Calu3 (cell line): ENCODE measurements at regions not wholly inside any gene's neighbourhood (a gene's known extent, or its start where the extent isn't known, plus 50 kb on each side); places are given as distances from the start of the nearest gene placed in this dataset.
A peak's percentile ranks its signal among the peaks of the same experiment; 100 is the strongest.

Experiments
- BruUV-seq: library from RNA; stranded (reverse); fragments of 400-500 nt; replicated peaks from 2 replicates; lab custom pipeline; 2021; lab: Mats Ljungman, UMichigan
- CTCF ChIA-PET: fragments of 300-600 bp; sonication (Branson Sonifier 250); formaldehyde crosslinking; loops from one replicate; lab custom pipeline; 2022; ENCODE audit warnings: antibody characterized with exemption; lab: Charles Lee
- DNase-seq: peaks from one replicate; pipeline ENCODE4 v3.0.0; 2022
- H3K27ac Mint-ChIP-seq: one replicate; pipeline ENCODE4 v1.8.0; 2022; ENCODE audit warnings: mixed read lengths; ENCODE audit not compliant: unreplicated experiment
- H3K27me3 Mint-ChIP-seq: one replicate; pipeline ENCODE4 v1.8.0; 2022; ENCODE audit warnings: mixed read lengths; ENCODE audit not compliant: unreplicated experiment
- H3K36me3 Mint-ChIP-seq: one replicate; pipeline ENCODE4 v1.8.0; 2022; ENCODE audit warnings: mild to moderate bottlenecking, moderate library complexity, mixed read lengths; ENCODE audit not compliant: insufficient read depth, unreplicated experiment
- H3K4me1 Mint-ChIP-seq: one replicate; pipeline ENCODE4 v1.8.0; 2022; ENCODE audit warnings: mild to moderate bottlenecking, low read depth, mixed read lengths; ENCODE audit not compliant: unreplicated experiment
- H3K4me3 Mint-ChIP-seq: one replicate; pipeline ENCODE4 v1.8.0; 2022; ENCODE audit warnings: mild to moderate bottlenecking, low read depth, moderate library complexity, mixed read lengths; ENCODE audit not compliant: unreplicated experiment
- H3K9me3 Mint-ChIP-seq: one replicate; pipeline ENCODE4 v1.8.0; 2022; ENCODE audit warnings: low read depth, mixed read lengths; ENCODE audit not compliant: unreplicated experiment
- intact Hi-C: fragments of 100-400 bp; cut with micrococcal nuclease; formaldehyde crosslinking; loops from one replicate; pipeline ENCODE4 v1.10.0; 2022; ENCODE audit not compliant: unreplicated experiment
- TF ChIP-seq, protein P1 (sequence below): fragments of 200-600 bp; IDR thresholded peaks from one replicate; pipeline ENCODE4 v1.8.0; 2022; ENCODE audit warnings: antibody characterized with exemption; ENCODE audit not compliant: unreplicated experiment

DNA sequence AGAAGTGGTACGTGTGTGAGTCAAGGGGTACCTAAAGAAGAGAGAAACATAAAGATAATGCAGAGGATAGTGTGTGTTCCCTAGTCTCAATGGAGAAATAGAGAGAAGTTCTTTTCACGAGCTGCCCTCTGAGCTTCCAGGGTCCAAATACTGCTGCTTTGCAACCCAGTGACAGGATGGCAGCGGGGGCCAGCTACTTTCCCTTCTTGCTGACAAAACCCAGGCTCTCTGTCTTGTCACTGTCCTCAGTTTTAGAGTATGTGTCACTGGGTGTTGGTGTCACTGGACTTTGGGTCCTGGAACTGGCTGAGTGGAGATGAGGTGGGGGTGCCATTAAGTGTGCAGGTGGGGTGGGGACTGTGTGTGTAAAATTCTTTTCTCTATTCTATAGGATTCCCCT lies 265.6 kb downstream of the CDC5L start:
- H3K27me3 Mint-ChIP-seq: peaks cover 73% of the 10 kb centered on the region
- H3K4me3 Mint-ChIP-seq: no peak overlapping the region
- CTCF ChIA-PET: interaction anchor here (0.6 to 2.0 kb wide), 3 partner anchors 177 to 1817 kb away, joined by 3 to 7 read pairs (median 3); no protein-coding TSS in a partner anchor
- H3K27ac Mint-ChIP-seq: no peak overlapping the region
- peaks cover 15% of the 10 kb centered on the region for H3K4me1 Mint-ChIP-seq
- H3K9me3 Mint-ChIP-seq: no peaks in the 10 kb centered on the region
- DNase-seq: no peak
- TF ChIP-seq, protein P1, sequence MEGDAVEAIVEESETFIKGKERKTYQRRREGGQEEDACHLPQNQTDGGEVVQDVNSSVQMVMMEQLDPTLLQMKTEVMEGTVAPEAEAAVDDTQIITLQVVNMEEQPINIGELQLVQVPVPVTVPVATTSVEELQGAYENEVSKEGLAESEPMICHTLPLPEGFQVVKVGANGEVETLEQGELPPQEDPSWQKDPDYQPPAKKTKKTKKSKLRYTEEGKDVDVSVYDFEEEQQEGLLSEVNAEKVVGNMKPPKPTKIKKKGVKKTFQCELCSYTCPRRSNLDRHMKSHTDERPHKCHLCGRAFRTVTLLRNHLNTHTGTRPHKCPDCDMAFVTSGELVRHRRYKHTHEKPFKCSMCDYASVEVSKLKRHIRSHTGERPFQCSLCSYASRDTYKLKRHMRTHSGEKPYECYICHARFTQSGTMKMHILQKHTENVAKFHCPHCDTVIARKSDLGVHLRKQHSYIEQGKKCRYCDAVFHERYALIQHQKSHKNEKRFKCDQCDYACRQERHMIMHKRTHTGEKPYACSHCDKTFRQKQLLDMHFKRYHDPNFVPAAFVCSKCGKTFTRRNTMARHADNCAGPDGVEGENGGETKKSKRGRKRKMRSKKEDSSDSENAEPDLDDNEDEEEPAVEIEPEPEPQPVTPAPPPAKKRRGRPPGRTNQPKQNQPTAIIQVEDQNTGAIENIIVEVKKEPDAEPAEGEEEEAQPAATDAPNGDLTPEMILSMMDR: no peak
- no peaks in the 10 kb centered on the region for H3K36me3 Mint-ChIP-seq
- BruUV-seq: no TSS peak
- intact Hi-C loops: no loop called here

DNA sequence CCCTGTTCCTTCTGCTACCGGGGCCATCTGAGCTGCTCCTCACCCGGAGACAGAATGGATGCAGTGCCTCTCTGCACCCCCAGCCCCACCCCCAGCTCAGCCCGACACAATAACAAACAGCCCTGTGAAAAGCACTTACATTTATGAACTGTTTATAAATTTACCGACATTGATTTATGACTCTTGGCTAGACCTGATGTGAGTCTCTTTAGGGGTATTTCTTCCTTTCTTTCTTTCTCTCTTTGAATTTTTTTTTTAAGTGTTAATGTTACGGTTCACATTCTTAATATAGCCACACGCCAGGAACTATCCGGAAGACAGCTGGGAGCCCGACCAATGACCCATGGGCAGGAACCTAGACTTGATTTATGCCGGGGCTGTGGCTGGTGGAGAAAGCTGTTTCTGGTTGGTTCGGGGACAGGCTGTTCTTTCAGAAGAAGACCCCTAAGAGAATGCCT lies 266.3 kb downstream of the CDC5L start:
- intact Hi-C loops: loop anchor here (2.0 kb wide), 2 partner anchors 765 to 1269 kb away; no protein-coding TSS in a partner anchor
- no peak overlapping the region for H3K27ac Mint-ChIP-seq
- BruUV-seq: no TSS peak
- no peak overlapping the region for H3K4me3 Mint-ChIP-seq
- TF ChIP-seq, protein P1: no peak
- DNase-seq: no peak
- CTCF ChIA-PET: interaction anchor here (0.6 to 2.0 kb wide), 2 partner anchors 179 to 372 kb away, joined by 4 to 7 read pairs; no protein-coding TSS in a partner anchor
- H3K4me1 Mint-ChIP-seq: peaks cover 15% of the 10 kb centered on the region
- H3K9me3 Mint-ChIP-seq: peaks cover 3% of the 10 kb centered on the region
- H3K36me3 Mint-ChIP-seq: no peaks in the 10 kb centered on the region
- peaks cover 73% of the 10 kb centered on the region for H3K27me3 Mint-ChIP-seq

DNA sequence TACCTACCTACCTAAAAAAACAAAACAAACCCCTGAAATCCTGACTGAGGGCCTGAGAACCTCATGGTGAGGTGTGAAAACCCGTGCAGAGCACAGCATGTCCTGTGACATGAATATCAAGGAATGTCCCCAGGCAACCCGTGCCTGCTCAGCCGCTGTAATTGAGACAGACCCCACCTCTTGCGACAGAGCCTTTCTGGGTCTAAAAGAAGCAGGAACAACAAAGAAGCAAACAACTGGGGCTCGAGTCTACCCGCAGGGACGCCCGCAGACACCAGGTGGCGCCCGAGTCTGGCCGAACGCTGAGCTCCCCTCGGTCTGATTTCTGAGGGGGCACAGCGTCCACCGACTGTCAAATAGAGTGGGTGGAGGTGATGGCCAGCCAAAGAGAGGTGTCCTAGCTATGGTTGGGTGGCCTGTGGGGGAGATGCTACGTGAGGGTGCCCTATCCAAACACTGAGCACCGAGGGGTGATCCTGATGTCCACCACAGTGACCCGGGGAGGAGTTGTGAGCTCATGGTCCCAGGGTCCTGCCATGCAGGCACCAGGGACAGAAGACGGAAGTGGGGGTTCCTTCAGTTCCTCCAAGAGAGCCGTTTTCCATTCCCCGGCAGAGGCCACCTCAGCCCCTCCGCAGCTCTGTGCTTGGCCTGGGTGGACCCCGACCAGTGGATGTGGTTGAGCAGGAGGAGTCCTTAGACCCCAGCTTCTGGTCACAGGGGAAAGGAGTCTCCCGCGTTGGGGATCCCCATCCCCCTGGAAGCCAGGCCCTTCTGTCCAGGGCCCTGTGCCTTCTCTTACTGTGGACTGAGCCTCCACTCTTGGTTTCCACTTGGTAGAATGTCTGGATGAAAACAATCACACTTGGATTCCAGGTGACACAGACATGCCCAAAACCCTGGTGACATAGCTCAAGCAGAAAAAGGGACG lies 268.2 kb downstream of the CDC5L start:
- Mint-ChIP-seq H3K9me3 (peaks cover 3% of the 10 kb centered on the region), H3K4me1 (peaks cover 21% of the 10 kb centered on the region), H3K27me3 (peaks cover 83% of the 10 kb centered on the region), H3K36me3 (no peaks in the 10 kb centered on the region), H3K4me3 (peak overlapping the region; percentile 2), H3K27ac (peak overlapping the region; percentile 20)
- no TSS peak for BruUV-seq
- intact Hi-C loops: loop anchor here (2.0 to 5.0 kb wide), 4 partner anchors 722 to 1267 kb away; partner anchors contain the start of gene SUPT3H
- TF ChIP-seq, protein P1: peak; percentile 98
- peak; percentile 90 for DNase-seq
- CTCF ChIA-PET: interaction anchor here (0.8 to 2.1 kb wide), 12 partner anchors 13 to 1267 kb away, joined by 3 to 22 read pairs (median 6); no protein-coding TSS in a partner anchor

DNA sequence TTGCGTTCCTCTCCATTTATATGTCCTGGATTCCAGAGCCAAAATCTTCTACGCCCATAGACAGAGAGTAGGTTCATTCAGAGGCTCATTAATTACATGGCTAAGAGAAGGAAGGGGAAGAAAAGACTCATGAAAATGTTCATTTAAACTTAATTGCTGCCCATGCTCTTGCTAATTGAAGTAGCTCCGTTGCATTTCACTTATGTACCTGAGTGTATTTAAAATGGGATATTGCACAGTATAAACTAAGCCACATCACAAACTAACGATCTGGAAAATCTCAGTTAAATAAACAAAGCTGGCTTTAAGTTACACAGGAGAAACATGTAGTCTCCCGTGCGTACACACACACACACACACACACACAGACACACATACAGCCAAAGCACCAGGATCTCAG lies 269.2 kb downstream of the CDC5L start:
- DNase-seq: no peak
- no TSS peak for BruUV-seq
- CTCF ChIA-PET: interaction anchor here (0.9 to 1.7 kb wide), 6 partner anchors 16 to 1266 kb away, joined by 3 to 16 read pairs (median 4); no protein-coding TSS in a partner anchor
- H3K4me1 Mint-ChIP-seq: peaks cover 17% of the 10 kb centered on the region
- peaks cover 3% of the 10 kb centered on the region for H3K9me3 Mint-ChIP-seq
- peaks cover 81% of the 10 kb centered on the region for H3K27me3 Mint-ChIP-seq
- no peak overlapping the region for H3K4me3 Mint-ChIP-seq
- H3K36me3 Mint-ChIP-seq: no peaks in the 10 kb centered on the region
- TF ChIP-seq, protein P1: no peak
- intact Hi-C loops: loop anchor here (5.0 kb wide), 2 partner anchors 721 to 1056 kb away; partner anchors contain the start of gene SUPT3H
- H3K27ac Mint-ChIP-seq: no peak overlapping the region
